NB4 (cell line): ENCODE measurements at regions not wholly inside any gene's neighbourhood (a gene's known extent, or its start where the extent isn't known, plus 50 kb on each side); places are given as distances from the start of the nearest gene placed in this dataset.

Experiments used
- TF ChIP-seq, protein P1 (sequence below): IDR thresholded peaks from 2 replicates; pipeline ENCODE4 v1.6.1; 2011; ENCODE audit warnings: low read depth, low read length
- TF ChIP-seq, protein P2 (sequence below): IDR thresholded peaks from one replicate; pipeline ENCODE4 v1.5.1; 2012; ENCODE audit warnings: low read depth, low read length

DNA sequence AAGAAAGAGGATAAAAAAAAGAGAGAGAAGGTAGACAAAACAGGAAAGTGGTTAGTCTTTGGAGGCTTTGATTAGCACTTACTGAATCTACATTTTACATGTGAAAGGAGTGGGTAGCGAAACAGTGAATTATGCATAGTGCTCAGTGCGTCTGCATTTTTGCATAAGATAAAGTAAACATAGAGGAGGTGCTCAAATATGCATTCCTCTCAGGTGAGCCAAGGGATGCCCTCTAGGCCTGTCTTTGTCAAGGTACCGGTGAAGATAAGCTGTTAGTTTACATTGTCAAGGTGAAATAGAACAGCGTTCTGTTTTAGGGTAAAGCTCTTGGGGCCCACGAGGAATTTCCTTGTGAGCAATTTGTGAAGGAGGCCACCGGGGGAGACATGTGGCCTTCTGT, 260.6 kb downstream of the TRIML1 start:
- TF ChIP-seq, protein P1, sequence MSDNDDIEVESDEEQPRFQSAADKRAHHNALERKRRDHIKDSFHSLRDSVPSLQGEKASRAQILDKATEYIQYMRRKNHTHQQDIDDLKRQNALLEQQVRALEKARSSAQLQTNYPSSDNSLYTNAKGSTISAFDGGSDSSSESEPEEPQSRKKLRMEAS: no peak
- TF ChIP-seq, protein P2, sequence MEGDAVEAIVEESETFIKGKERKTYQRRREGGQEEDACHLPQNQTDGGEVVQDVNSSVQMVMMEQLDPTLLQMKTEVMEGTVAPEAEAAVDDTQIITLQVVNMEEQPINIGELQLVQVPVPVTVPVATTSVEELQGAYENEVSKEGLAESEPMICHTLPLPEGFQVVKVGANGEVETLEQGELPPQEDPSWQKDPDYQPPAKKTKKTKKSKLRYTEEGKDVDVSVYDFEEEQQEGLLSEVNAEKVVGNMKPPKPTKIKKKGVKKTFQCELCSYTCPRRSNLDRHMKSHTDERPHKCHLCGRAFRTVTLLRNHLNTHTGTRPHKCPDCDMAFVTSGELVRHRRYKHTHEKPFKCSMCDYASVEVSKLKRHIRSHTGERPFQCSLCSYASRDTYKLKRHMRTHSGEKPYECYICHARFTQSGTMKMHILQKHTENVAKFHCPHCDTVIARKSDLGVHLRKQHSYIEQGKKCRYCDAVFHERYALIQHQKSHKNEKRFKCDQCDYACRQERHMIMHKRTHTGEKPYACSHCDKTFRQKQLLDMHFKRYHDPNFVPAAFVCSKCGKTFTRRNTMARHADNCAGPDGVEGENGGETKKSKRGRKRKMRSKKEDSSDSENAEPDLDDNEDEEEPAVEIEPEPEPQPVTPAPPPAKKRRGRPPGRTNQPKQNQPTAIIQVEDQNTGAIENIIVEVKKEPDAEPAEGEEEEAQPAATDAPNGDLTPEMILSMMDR: no peak
